ENCODE measurements at regions not wholly inside any gene's neighbourhood (a gene's known extent, or its start where the extent isn't known, plus 50 kb on each side); places are given as distances from the start of the nearest gene placed in this dataset.

GRCh38 chr7:45509222-45509621 is 64.9 kb upstream of the ADCY1 start:
- TF ChIP-seq CTCF (optimal IDR thresholded peaks at IDR 0.05 in 1 of 3, IDR thresholded peaks at IDR 0.05 in 1 of 3, conservative IDR thresholded peaks at IDR 0.05 in 1 of 3; ENCODE audit: extremely low read depth in 1 of 3, insufficient read depth in 2 of 3, low read length in 3 of 3) (no peak), EZH2 (IDR thresholded peaks at IDR 0.05; ENCODE audit: low read length) (no peak)

All from keratinocyte (primary cell).